Bronchial epithelial cell (primary cell): ENCODE measurements at regions not wholly inside any gene's neighbourhood (a gene's known extent, or its start where the extent isn't known, plus 50 kb on each side); places are given as distances from the start of the nearest gene placed in this dataset.

Experiments
- DNase-seq: peaks from one replicate; pipeline ENCODE4 v3.0.0-alpha.2; 2010; ENCODE audit warnings: low read depth
- FAIRE-seq: peaks from 2 replicates; lab custom pipeline; 2011; peaks lifted over from hg19 to GRCh38; lab: Jason Lieb, UNC
- H3K27me3 ChIP-seq: 2 replicates; pipeline ENCODE4 v1.5.1; 2011; ENCODE audit warnings: low read length; ENCODE audit not compliant: control insufficient read depth, insufficient read depth
- H3K36me3 ChIP-seq: 2 replicates; pipeline ENCODE4 v1.5.1; 2011; ENCODE audit warnings: low read length; ENCODE audit not compliant: control insufficient read depth, insufficient read depth
- H3K4me3 ChIP-seq: 2 replicates; pipeline ENCODE4 v1.5.1; 2011; ENCODE audit warnings: mild to moderate bottlenecking, low read depth, low read length, control low read depth
- TF ChIP-seq, protein P1 (sequence below): IDR thresholded peaks from 2 replicates; pipeline ENCODE4 v1.5.1; 2011; ENCODE audit warnings: mild to moderate bottlenecking, moderate library complexity, low read length, control low read depth, inconsistent platforms; ENCODE audit not compliant: insufficient read depth, severe bottlenecking

GRCh38 chr1:213474054-213474453 lies 423.0 kb downstream of the RPS6KC1 start:
- no peak for DNase-seq
- TF ChIP-seq, protein P1, sequence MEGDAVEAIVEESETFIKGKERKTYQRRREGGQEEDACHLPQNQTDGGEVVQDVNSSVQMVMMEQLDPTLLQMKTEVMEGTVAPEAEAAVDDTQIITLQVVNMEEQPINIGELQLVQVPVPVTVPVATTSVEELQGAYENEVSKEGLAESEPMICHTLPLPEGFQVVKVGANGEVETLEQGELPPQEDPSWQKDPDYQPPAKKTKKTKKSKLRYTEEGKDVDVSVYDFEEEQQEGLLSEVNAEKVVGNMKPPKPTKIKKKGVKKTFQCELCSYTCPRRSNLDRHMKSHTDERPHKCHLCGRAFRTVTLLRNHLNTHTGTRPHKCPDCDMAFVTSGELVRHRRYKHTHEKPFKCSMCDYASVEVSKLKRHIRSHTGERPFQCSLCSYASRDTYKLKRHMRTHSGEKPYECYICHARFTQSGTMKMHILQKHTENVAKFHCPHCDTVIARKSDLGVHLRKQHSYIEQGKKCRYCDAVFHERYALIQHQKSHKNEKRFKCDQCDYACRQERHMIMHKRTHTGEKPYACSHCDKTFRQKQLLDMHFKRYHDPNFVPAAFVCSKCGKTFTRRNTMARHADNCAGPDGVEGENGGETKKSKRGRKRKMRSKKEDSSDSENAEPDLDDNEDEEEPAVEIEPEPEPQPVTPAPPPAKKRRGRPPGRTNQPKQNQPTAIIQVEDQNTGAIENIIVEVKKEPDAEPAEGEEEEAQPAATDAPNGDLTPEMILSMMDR: no peak
- Histone ChIP-seq H3K36me3 (no peaks in the 10 kb centered on the region), H3K27me3 (no peaks in the 10 kb centered on the region), H3K4me3 (no peak overlapping the region)
- FAIRE-seq: no peak

DNA sequence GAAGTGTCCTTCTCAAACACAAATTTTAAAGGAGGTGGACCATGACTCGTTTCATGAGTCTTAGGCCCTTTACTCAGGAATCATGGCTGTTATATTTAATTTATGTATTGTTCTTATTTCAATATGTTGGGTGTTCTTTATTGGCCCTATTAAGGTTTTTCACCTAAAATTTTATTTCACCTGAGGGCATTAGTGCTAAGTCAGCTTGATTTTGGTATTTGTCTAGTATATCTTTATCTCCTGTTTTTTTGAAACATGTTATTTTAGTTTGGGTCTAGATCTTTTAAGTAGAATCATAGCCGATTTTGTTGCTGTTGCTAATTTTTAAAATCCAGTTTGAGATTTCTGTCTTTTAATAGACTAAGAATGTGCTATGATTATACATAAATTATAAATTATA lies 430.4 kb downstream of the RPS6KC1 start:
- DNase-seq (no peak), FAIRE-seq (no peak)
- no peak overlapping the region for H3K4me3 ChIP-seq
- no peaks in the 10 kb centered on the region for H3K36me3 ChIP-seq
- TF ChIP-seq, protein P1: no peak
- H3K27me3 ChIP-seq: no peaks in the 10 kb centered on the region

DNA sequence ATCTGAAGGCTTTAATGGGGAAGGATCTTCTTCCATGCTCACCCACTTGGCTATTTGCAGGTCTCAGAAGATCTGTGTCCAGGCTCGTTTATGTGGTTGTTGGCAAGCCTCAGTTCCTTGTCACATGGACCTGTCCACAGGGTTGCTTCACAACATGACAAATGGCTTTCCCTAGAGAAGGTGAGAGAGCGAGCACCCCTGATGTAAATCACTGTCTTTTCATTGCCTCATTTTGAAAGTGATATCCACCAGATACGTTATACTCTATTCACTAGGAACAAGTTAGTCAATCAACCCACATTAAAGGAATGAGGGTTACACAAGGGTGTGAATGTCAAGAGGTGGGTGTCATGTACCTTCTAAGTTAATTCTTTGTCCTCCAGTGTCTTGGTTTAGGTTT lies 433.3 kb downstream of the RPS6KC1 start:
- Histone ChIP-seq H3K27me3 (no peaks in the 10 kb centered on the region), H3K4me3 (no peak overlapping the region), H3K36me3 (no peaks in the 10 kb centered on the region)
- DNase-seq (no peak), FAIRE-seq (no peak)
- TF ChIP-seq, protein P1: no peak

DNA sequence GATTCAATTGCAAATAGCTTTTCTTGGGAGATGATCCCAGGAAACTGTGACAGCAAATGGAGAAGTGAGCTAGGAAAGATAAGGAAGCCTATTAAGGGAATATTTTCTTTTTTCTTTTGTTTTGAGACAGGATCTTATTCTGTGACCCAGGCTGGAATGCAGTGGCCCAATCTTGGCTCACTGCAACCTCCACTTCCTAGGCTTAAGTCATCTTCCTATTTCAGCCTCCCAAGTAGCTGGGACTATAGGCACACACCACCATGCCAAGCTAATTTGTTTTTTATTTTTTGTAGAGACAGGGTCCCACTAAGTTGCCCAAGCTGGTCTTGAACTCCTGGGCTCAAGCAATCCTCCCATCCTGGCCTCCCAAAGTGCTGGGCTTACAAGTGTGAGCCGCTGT lies 433.7 kb downstream of the RPS6KC1 start:
- TF ChIP-seq, protein P1: no peak
- FAIRE-seq: no peak
- no peaks in the 10 kb centered on the region for H3K36me3 ChIP-seq

GRCh38 chr1:213486488-213486887 lies 435.4 kb downstream of the RPS6KC1 start:
- Histone ChIP-seq H3K36me3 (no peaks in the 10 kb centered on the region), H3K27me3 (no peaks in the 10 kb centered on the region), H3K4me3 (no peak overlapping the region)
- TF ChIP-seq, protein P1: no peak
- DNase-seq: no peak
- no peak for FAIRE-seq

More for the DNA sequence above, 433.7 kb downstream of the RPS6KC1 start:
- Histone ChIP-seq H3K27me3 (no peaks in the 10 kb centered on the region), H3K4me3 (no peak overlapping the region)
- DNase-seq: no peak

DNA sequence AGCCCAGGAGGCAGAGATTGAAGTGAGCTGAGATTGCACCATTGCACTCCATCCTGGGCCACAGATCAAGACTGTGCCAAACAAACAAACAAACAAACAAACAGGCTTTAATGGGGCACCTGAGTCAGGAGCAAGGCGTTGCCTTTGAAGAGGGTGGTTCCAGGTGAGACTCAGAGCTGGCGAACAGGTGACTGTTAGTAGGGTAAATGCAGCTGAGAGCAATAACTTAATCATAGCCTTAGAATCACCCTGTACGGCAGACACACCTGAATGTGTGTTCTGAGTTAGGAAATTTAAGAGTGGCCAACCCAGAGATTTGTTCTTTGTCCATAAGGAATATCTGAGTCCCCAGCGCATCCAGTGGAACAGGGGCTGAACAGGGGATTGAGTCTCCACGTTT lies 440.4 kb downstream of the RPS6KC1 start:
- FAIRE-seq: no peak
- no peak for DNase-seq
- TF ChIP-seq, protein P1: no peak
- H3K36me3 ChIP-seq: no peaks in the 10 kb centered on the region
- no peaks in the 10 kb centered on the region for H3K27me3 ChIP-seq
- H3K4me3 ChIP-seq: no peak overlapping the region
